ENCODE measurements at regions not wholly inside any gene's neighbourhood (a gene's known extent, or its start where the extent isn't known, plus 50 kb on each side); places are given as distances from the start of the nearest gene placed in this dataset.

- no peak for TF ChIP-seq CTCF (IDR thresholded peaks at IDR 0.05; ENCODE audit: borderline replicate concordance, insufficient read depth, low read depth, low read length)
- H3K4me3 ChIP-seq (ENCODE audit: low read depth, low read length), result no peak overlapping the region
Measured at GRCh38 chr1:56212143-56212542, 367.2 kb downstream of the PLPP3 start.

- H3K4me3 ChIP-seq (ENCODE audit: low read depth, low read length), result no peak overlapping the region
- no peak for TF ChIP-seq CTCF (IDR thresholded peaks at IDR 0.05; ENCODE audit: borderline replicate concordance, insufficient read depth, low read depth, low read length)
Measured at GRCh38 chr1:56206391-56206790, 373.0 kb downstream of the PLPP3 start.

- no peak for TF ChIP-seq CTCF (IDR thresholded peaks at IDR 0.05; ENCODE audit: borderline replicate concordance, insufficient read depth, low read depth, low read length)
- no peak overlapping the region for H3K4me3 ChIP-seq (ENCODE audit: low read depth, low read length)
Measured at GRCh38 chr1:56204206-56204605, 375.2 kb downstream of the PLPP3 start.

- TF ChIP-seq CTCF (IDR thresholded peaks at IDR 0.05; ENCODE audit: borderline replicate concordance, insufficient read depth, low read depth, low read length), result no peak
- H3K4me3 ChIP-seq (ENCODE audit: low read depth, low read length), result no peak overlapping the region
Measured at GRCh38 chr1:56202796-56203492, 376.4 kb downstream of the PLPP3 start.

- TF ChIP-seq CTCF (IDR thresholded peaks at IDR 0.05; ENCODE audit: borderline replicate concordance, insufficient read depth, low read depth, low read length), result no peak
- no peak overlapping the region for H3K4me3 ChIP-seq (ENCODE audit: low read depth, low read length)
Measured at GRCh38 chr1:56202186-56202585, 377.2 kb downstream of the PLPP3 start.

- no peak overlapping the region for H3K4me3 ChIP-seq (ENCODE audit: low read depth, low read length)
- no peak for TF ChIP-seq CTCF (IDR thresholded peaks at IDR 0.05; ENCODE audit: borderline replicate concordance, insufficient read depth, low read depth, low read length)
Measured at GRCh38 chr1:56200896-56201295, 378.5 kb downstream of the PLPP3 start.

- H3K4me3 ChIP-seq (ENCODE audit: low read depth, low read length), result no peak overlapping the region
- TF ChIP-seq CTCF (IDR thresholded peaks at IDR 0.05; ENCODE audit: borderline replicate concordance, insufficient read depth, low read depth, low read length), result no peak
Measured at GRCh38 chr1:56200442-56200841, 378.9 kb downstream of the PLPP3 start.

All from GM12875 (cell line).